ENCODE measurements at regions not wholly inside any gene's neighbourhood (a gene's known extent, or its start where the extent isn't known, plus 50 kb on each side); places are given as distances from the start of the nearest gene placed in this dataset.

DNA sequence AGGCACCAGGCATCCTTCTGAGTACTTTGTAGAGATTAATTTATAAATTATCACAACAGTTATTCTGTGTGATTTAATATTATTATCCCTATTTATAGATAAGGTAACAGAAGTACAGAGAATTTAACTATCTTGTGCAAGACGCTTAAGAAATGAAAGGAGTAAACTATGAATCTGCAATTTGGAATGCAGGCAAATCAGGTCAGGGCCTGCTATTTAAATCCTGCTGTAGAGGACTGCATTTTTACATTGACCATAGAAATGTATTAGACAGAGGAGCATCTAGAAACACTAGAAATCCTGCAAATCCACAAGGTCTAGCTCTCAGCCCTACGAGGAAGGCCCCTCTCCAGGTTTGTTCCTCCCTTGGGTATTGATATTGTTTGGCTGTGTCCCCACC lies 336.2 kb downstream of the ETS1 start:
- DNase-seq: peak; percentile 56

DNA sequence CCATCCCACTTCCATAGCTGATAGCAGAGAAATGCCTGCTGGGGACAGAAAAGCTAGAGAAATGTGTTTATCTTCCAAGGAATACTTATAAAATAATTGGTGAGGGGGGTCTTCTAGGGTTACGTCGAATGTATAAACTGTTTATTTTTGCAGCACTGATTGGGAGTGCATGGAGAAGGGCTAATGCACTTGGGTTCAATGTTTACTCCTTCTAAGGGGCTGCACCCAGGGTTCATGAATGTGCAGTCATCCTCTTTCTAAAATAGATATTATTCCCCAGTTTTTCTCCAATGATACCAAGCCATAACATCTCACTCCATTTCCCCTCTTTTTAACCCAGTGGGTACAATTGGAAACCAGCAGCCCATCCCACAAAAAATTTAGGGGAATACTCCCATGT lies 336.9 kb downstream of the ETS1 start:
- DNase-seq: no peak

- DNase-seq: peak; percentile 73
Observed at GRCh38 chr11:128246810-128247594, 340.4 kb downstream of the ETS1 start.

GRCh38 chr11:128246364-128246801 lies 341.0 kb downstream of the ETS1 start:
- DNase-seq: peak; percentile 78

- DNase-seq: peak; percentile 23
Observed at GRCh38 chr11:128244871-128245270, 342.5 kb downstream of the ETS1 start.

GRCh38 chr11:128242451-128242850 lies 344.9 kb downstream of the ETS1 start:
- no peak for DNase-seq

DNA sequence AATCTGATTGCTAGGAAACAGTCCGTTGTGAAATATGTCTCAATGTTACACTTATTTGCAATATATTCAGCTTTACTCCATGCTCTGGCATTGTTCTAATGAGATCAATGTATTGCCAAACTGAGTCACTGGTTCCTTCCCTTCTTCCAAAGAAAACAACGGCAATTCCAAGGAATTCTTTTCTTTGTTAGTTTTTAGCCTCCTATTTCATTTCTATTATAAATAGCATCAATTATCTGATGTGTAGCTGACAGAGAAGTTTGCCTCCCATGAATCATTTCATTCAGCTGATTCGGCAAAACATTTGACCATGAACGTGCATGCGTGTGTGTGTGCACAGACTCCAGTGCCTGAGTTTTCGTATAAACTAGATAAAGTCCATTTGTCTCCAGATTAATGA lies 346.8 kb downstream of the ETS1 start:
- peak; percentile 62 for DNase-seq

- no peak for DNase-seq
Observed at GRCh38 chr11:128239306-128239705, 348.1 kb downstream of the ETS1 start.

GRCh38 chr11:128238521-128239265 lies 348.7 kb downstream of the ETS1 start:
- DNase-seq: no peak

DNA sequence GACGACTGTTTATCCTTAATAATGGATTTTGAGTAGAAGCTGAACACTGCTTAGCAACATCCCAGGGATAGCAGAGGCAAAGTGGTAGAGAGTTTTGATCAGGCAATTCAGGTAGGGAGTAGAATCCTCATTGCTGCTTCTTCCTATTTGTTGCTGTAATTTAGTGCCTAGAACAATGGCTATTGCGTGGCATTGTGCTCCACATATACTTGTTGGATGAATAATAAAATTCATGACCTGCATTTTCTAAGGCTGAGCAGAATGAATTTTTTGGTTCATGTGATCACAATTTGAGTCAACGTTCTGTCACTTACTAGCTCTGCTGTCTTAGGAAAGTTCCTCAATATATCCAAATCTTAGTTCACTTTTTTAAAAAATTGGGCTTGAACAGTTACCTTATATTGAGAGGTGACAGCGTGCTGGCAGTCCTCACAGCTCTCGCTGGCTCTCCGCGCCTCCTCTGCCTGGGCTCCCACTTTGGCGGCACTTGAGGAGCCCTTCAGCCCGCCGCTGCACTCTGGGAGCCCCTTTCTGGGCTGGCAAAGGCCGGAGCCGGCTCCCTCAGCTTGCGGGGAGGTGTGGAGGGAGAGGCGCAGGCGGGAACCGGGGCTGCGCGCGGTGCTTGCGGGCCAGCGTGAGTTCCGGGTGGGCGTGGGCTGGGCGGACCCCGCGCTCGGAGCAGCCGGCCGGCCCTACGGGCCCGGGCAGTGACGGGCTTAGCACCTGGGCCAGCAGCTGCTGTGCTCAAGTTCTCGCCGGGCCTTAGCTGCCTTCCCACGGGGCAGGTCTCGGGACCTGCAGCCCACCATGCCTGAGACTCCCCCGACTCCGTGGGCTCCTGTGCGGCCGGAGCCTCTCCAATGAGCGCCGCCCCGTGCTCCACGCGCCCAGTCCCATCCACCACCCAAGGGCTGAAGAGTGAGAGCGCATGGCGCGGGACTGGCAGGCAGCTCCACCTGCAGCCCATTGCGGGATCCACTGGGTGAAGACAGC lies 350.6 kb downstream of the ETS1 start:
- no peak for DNase-seq

GRCh38 chr11:128235958-128236357 lies 351.4 kb downstream of the ETS1 start:
- no peak for DNase-seq

- no peak for DNase-seq
Observed at GRCh38 chr11:128235426-128235825, 351.9 kb downstream of the ETS1 start.

DNA sequence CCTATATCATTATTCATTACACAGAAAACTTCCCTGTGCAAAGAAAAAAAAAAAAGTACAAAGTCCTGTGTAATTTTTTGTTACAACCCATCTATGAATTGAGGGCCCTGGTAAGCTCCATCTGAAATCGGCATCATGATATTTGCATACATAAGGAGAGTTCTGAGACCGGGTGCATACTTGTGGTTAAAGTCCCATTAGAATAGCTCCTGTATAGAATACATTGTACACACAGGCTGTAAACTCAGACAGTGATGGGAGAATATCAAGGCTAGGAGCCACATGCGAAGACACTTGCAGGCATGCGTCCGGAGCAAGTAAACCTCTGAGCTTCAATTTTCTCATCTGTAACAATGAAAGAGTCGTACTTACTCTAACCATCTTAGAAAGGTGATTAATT lies 353.2 kb downstream of the ETS1 start:
- peak; percentile 22 for DNase-seq

- DNase-seq: no peak
Observed at GRCh38 chr11:128232588-128232987, 354.8 kb downstream of the ETS1 start.

DNA sequence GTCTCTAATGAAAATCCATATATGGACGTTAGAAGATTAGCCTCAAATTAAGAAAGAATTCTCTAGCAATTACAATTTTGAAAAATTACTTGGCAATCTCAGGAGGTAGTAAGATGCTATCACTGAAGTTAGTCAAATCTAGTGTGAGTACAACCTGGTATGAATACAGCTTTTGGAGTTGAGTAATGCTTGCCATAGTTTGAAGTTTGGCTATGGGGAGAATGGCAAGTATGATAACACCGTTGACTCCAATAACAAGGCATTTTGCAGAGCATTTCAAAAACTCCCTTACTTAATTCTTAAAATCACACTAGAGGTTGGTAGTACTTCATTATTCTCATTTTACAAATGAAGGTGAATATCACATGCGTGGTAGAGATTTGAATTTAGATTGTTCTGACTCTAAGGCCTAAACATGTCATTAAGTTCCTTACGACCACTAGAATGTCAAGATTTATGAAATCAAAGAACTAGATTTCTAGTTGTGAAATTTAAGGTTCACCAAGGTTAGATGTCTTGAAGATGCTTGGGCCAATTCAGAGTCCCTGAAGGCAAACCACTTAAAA lies 355.4 kb downstream of the ETS1 start:
- no peak for DNase-seq

GRCh38 chr11:128227466-128227865 lies 359.9 kb downstream of the ETS1 start:
- no peak for DNase-seq

DNA sequence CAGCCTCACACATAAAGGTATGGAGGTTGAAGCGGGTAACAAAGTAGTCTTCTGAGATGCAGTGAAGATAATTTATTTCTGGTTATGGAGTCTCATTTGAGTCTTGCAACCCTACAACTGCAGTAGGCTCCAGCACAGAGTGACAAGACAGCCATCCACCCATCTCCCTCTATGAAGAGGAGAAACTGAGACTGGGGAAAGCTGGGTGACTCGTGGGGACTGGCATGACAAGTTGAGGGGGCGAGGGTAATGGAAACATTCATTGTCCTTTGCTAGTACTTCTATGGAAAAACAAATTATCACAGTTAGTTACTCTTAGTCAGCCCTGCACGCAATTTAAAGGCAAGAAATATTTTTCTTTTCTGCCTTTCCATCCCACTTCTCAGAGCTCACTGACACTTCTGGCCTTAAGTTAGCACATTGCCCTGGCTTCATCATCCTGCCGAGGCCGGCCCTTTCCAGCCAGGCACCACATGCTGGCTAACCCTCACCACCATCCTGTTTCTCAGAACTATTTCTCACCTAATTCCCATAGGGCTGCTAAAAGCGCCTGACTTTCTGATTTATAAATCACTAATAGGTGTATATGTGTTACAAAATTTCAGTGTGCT lies 361.1 kb downstream of the ETS1 start:
- no peak for DNase-seq

DNA sequence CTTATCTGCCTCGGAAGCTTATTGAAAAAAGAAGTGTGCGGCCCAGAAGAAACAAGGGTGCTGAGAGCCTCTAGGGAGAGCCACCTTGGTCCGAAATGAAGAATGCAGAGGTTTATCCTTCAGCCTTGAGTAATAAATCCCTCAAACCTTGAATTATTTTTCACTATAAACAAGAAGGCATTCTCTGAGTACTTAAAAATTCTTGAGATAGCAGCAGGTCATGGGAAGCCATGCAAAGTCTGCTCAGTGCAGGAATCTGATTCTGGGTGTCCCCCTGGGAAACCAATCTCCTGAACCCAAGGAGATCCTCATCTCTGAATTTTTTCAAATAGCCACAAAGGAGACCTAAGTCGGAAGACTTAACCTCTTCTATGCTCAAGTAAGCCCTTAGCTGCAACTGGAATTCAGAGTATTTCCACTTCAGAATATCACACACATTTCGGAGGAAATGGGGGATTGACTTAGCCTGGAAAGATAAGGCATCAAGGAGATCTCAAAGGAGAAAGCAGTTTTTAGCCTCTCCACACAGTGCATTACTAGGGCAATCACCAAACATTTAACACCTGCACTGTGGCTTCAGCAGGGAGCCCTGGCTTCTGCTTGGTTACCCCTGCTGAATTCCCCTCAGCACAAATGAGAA lies 365.0 kb downstream of the ETS1 start:
- DNase-seq: no peak

GRCh38 chr11:128219731-128220120 lies 367.6 kb downstream of the ETS1 start:
- DNase-seq: no peak

DNA sequence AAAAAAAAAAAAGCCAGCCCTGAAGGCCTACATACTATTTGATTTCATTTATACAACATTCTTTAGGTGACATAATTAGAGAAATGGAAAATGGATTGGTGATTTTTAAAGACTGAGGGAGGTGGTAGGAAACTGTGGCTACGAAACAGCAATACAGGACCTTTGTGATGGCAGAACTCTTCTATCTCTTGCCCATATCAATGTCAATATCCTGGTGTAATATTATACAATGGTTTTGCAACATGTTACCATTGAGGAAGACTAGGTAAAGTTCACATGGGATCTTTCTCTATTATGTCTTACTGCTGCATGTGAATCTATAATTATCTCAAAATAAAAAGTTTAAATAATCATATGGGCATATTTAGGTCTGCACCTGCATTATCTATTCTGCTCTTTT lies 371.2 kb downstream of the ETS1 start:
- no peak for DNase-seq

DNA sequence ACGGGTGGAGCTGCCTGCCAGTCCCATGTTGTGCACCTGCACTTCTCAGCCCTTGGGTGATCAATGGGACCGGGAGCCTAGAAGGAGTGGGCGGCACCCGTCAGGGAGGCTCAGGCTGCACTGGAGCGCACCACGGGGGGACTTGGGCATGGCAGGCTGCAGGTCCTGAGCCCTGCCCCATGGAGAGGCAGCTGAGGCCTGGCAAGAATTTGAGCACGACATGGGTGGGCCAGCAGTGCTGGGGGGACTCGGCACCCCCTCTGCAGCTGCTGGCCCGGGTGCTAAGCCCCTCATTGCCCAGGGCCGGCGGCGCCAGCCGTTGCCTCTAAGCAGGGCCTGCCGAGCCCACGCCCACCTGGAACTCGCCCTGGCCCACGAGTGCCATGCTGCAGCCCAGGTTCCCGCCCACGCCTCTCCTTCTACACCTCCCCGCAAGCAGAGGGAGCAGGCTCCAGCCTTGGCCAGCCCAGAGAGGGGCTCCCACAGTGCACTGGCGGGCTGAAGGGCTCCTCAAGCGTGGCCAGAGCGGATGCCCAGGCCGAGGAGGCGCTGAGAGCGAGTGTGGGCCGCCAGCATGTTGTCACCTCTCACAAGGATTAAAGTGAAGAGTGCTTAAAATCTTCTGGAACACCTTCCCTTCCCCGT lies 372.0 kb downstream of the ETS1 start:
- DNase-seq: no peak
